ENCODE measurements at regions not wholly inside any gene's neighbourhood (a gene's known extent, or its start where the extent isn't known, plus 50 kb on each side); places are given as distances from the start of the nearest gene placed in this dataset.

DNA sequence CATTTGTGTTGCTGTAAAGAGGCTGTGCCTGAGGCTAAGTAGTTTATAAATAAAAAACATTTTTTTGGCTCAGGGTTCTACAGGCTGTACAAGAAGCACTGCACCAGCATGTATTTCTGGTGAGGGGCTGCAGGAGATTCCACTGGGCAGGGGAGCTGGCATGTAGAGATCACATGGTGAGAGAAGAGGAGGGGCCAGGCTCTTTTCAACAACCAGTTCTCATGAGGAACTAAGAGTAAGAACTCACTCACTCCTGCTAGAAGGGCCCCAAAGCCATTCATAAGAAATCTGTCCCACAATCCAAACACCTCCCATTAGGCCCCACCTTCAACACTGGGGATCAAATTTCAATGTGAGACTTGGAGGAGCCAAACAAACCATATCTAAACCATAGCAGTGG, 214.9 kb upstream of the LMCD1 start:
- in situ Hi-C loops (cut with HindIII; ENCODE audit: low pct_ligation_motif_present, low sequenced_read_pairs), result no loop called here
- TF ChIP-seq, protein P1, sequence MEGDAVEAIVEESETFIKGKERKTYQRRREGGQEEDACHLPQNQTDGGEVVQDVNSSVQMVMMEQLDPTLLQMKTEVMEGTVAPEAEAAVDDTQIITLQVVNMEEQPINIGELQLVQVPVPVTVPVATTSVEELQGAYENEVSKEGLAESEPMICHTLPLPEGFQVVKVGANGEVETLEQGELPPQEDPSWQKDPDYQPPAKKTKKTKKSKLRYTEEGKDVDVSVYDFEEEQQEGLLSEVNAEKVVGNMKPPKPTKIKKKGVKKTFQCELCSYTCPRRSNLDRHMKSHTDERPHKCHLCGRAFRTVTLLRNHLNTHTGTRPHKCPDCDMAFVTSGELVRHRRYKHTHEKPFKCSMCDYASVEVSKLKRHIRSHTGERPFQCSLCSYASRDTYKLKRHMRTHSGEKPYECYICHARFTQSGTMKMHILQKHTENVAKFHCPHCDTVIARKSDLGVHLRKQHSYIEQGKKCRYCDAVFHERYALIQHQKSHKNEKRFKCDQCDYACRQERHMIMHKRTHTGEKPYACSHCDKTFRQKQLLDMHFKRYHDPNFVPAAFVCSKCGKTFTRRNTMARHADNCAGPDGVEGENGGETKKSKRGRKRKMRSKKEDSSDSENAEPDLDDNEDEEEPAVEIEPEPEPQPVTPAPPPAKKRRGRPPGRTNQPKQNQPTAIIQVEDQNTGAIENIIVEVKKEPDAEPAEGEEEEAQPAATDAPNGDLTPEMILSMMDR (IDR thresholded peaks at IDR 0.05; ENCODE audit: low read depth, low read length, missing control alignments), result no peak

DNA sequence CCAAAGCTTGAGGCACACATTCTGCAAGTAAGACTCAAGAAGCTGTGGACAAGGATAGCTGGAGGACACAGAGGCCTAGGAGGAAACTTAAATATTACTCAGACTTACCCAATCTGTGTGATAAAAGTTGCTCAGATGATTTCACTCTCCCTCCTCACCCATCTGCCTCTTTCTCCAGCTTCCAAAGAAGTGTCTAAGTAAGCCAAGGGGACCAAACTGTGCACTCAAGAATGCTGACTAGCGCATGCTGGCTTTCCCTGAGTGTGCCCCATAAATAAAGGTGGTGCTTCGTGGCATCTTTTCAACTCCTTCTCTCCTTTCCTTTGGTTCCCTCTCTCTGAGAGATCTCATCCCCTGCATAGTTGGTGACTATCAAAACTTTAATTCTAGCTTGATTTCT, 211.0 kb upstream of the LMCD1 start:
- TF ChIP-seq, protein P1 (IDR thresholded peaks at IDR 0.05; ENCODE audit: low read depth, low read length, missing control alignments), result no peak
- Histone ChIP-seq H3K27me3 (replicated peaks) (no peaks in the 10 kb centered on the region), H3K36me3 (replicated peaks) (no peaks in the 10 kb centered on the region), H3K4me3 (ENCODE audit: low read depth, low read length) (no peak overlapping the region), H3K27ac (no peak overlapping the region)
- in situ Hi-C loops (cut with HindIII; ENCODE audit: low pct_ligation_motif_present, low sequenced_read_pairs), result no loop called here
- no peak for DNase-seq

More for the DNA sequence above, 214.9 kb upstream of the LMCD1 start:
- H3K4me3 ChIP-seq (ENCODE audit: low read depth, low read length), result no peak overlapping the region
- H3K27ac ChIP-seq, result no peak overlapping the region
- H3K36me3 ChIP-seq (replicated peaks), result no peaks in the 10 kb centered on the region
- H3K27me3 ChIP-seq (replicated peaks), result no peaks in the 10 kb centered on the region
- no peak for DNase-seq

DNA sequence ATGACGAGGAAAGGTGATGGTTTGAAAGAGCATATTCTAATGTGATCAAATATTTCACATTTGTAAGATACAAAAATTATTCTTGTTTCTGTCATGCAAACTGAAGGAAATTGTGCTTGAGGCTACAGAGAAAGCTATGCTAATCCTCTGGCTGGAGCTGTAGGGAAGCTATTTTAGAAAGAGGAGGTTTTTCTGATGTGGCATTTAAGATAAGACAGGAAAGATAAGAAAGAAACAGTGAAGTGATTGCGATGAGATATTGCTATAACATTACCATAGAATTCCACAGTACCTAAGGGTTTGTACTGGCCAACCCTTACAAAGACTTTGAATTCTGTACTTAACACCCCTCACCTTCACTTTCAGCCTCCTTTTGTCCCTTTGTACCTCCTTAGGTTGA, 205.2 kb upstream of the LMCD1 start:
- Histone ChIP-seq H3K36me3 (replicated peaks) (no peaks in the 10 kb centered on the region), H3K4me3 (ENCODE audit: low read depth, low read length) (no peak overlapping the region), H3K27me3 (replicated peaks) (no peaks in the 10 kb centered on the region), H3K27ac (no peak overlapping the region)
- no peak for DNase-seq
- TF ChIP-seq, protein P1 (IDR thresholded peaks at IDR 0.05; ENCODE audit: low read depth, low read length, missing control alignments), result no peak
- in situ Hi-C loops (cut with HindIII; ENCODE audit: low pct_ligation_motif_present, low sequenced_read_pairs), result no loop called here

DNA sequence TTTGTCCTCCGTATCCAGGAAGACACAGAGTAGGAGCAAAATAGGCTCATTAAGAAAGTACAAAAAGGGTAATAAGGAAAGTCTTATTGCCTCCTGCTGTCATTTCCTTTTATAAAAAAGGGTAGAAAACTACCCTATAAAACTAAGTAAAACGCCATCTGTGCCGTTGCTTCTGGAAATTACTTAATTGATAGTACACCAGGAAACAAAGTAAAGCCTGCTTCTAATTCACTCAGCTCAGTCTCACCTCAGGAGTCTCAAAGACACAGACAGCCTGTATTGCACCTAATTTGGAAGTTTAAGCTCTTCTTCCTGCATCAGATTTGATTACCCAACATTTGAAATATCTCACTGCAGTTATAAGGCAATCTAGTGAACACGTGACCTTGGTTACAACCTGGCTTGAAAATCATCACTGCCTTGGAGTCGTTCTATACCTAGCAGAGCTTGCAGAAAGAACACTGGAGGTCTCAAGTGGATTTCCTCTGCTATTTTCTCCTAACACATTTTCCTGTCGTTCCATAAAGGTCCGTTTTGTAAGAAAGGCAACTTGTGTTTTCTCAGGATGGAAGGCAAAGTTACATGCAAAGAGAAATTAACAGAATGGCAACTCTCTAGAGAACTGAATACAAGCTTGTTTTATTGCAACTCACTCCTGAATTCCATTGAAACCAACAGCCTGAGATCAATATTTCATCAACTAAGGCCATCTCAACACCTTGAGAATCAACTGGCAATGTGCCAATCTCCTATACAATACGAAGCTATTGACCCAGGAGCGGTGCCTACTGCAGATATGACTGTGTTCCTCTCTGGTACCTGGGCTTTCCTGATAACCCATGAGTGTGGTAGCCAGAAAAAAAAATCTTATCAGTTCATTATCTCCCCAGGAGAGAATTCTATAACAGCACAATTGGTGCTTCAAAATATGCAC, 203.3 kb upstream of the LMCD1 start:
- no peak overlapping the region for H3K4me3 ChIP-seq (ENCODE audit: low read depth, low read length)
- H3K36me3 ChIP-seq (replicated peaks), result no peaks in the 10 kb centered on the region
- in situ Hi-C loops (cut with HindIII; ENCODE audit: low pct_ligation_motif_present, low sequenced_read_pairs), result no loop called here
- DNase-seq, result no peak
- H3K27me3 ChIP-seq (replicated peaks), result no peaks in the 10 kb centered on the region
- H3K27ac ChIP-seq, result no peak overlapping the region
- TF ChIP-seq, protein P1 (IDR thresholded peaks at IDR 0.05; ENCODE audit: low read depth, low read length, missing control alignments), result no peak

DNA sequence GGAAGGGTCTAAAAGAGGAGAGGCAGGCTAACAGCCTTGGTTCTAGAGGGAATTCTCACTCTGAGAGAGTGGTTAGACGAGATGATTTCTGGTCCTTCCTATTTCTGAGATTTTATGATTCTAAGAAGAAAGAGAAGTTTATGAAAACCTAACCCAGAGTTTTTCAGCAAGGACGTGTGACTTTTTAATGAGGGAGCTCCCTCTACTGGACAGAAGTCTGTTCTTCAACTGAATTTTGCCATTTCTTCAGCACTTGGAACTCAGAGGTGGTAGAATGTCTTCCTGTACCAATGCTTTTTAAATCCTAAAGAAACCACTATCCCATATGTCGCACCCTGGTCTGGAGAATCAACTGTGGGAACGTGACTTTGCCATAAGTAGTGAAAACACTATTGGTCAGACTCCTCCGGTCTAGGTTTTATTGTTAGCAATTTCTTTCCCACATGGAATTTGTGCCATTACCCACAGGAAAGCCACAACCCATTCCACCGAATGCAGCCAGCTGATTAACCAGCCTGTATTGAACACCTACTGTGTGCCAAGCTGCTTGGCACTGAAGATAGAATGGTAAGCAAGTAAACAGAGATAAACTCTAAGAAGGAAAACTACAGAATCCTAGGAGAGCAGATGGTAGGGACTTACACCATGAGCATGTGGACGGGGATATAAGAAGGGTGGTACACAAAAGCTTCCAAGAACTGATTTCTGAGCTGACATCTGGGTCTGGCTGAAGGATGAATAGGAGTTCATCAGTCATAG, 199.5 kb upstream of the LMCD1 start:
- no peak overlapping the region for H3K27ac ChIP-seq
- H3K27me3 ChIP-seq (replicated peaks), result no peaks in the 10 kb centered on the region
- H3K4me3 ChIP-seq (ENCODE audit: low read depth, low read length), result no peak overlapping the region
- peak; percentile 50 for DNase-seq
- in situ Hi-C loops (cut with HindIII; ENCODE audit: low pct_ligation_motif_present, low sequenced_read_pairs), result no loop called here
- TF ChIP-seq, protein P1 (IDR thresholded peaks at IDR 0.05; ENCODE audit: low read depth, low read length, missing control alignments), result peak; percentile 72
- no peaks in the 10 kb centered on the region for H3K36me3 ChIP-seq (replicated peaks)

All from brain microvascular endothelial cell (primary cell).